Stimulated activated CD8-positive, alpha-beta memory T cell treated with anti-CD3 and anti-CD28 coated beads, Interleukin-7, amount 100 ng/mL, for 24 hours (primary cell): ENCODE measurements at regions not wholly inside any gene's neighbourhood (a gene's known extent, or its start where the extent isn't known, plus 50 kb on each side); places are given as distances from the start of the nearest gene placed in this dataset.
A peak's percentile ranks its signal among the peaks of the same experiment; 100 is the strongest.
"Not testable (repeated sequence)": the region's sequence is repeated elsewhere in the genome, so short reads cannot be mapped to it uniquely, and the experiment has no call there.

Experiments
- DNase-seq: peaks from one replicate; pipeline ENCODE4 v3.0.0-alpha.2; 2020; ENCODE audit warnings: low read depth

DNA sequence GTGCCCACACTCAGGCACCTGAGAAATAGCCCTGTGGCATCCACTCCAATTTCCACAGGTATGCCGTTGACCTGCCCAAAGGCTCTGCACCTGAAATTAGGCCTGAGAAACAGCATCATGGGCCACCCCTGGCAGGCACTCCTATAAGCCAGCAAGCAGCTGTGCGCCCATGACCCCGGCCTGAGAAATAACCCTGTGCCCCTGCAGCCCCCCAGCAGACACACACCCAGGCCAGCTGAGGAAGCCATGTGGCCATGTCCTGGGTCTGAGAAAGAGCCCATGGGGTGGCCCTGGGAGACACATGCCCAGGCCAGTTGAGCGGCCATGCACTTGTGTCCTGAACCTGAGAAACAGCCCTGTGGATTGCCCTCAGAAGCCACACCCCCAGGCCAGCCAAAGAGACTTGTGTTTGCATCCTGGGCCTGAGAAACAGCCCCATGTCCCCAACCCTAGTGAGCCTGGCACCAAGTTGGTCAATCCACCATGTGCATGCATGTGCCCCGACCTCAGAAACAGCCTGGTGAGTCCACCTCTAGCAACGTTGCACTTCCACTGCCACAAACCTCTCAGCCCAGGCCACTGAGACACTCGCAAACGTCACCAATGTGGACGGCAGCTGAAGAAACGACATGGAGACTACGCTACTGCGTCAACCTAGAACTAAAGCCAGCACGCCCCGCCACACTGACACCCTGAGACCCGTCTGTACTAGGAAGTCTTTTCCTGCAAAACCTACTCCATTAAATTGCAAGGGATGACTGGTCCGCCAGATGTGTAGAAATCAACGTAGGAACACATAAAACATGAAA lies 411.9 kb downstream of the TMEM121 start:
- DNase-seq: no peak

DNA sequence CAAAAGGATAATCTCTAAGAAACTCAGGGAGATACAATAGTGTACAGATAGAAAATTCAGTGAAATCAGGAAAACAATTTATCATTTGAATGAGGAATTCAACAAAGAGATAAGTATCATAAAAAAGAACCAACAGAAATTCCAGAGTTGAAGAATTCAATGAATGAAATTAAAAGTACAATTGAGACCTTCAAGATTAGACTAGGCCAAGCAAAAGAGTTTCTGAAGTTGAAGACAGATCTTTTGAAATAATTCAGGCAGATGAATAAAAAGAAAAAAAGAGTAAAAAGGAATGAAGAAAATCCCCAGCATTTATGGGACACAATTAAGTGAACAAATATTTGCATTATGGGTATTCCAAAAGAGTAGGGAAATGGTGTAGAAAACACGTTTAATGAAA lies 412.6 kb downstream of the TMEM121 start:
- no peak for DNase-seq

DNA sequence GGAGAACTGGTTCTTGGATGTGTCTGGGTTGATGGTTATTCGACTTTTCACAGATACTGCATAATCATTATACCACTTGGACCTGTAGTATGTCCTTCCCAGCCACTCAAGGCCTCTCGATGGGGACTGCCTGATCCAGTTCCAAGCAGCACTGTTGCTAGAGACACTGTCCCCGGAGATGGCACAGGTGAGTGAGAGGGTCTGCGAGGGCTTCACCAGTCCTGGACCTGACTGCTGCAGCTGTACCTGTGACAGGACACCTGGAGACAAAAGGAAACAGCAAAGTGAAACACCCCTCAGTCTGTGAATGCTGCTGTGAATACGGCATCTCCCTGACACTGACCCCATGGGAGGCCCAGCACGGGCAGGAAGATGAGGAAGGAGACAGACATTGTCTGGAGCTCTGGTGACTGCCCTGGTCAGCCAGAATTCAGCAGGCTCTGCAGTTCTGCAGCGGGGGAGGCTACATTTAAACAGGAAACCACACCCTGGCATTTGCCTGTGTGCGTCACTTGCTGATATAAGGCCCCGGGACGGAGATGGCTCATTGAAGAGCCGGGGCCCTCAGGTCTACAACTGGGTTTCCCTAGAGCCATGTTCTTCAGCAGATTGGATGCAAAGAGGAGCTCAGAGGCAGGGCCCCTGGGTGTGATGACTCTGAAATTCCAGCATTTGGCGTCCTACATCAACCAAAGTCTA lies 413.6 kb downstream of the TMEM121 start:
- no peak for DNase-seq

DNA sequence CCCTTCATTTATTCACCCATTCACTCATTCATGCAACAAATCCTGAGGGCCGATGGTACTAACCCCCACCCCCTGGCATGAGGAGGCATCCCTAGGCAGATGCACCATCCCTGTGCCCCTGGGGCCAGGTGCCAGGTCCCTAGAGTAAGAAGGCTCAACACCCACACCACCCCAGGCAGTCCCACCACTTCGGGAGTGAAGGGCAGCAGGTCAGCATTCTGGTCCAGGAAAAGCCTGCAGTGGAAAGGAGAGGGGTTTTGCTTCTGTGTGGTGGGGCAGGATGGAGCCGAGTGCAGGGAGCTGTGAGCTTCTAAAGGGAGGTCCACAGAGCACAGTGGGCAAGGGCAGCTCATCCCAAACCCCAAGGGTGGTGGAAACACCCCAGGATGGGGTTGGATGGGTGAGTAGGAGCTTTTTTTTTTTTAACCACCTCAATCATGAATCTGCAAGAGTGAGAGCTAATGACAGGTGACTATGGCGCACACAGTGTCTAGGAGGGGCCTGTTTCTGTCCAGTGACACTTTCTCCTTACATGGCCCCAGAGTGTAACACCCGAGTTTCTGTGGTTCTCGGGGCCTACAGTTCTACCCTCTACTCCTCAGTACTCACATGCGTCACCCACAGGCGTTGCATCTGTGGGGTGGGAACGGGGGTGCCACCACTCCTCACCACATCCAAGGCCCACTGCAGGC lies 414.3 kb downstream of the TMEM121 start:
- DNase-seq: no peak

DNA sequence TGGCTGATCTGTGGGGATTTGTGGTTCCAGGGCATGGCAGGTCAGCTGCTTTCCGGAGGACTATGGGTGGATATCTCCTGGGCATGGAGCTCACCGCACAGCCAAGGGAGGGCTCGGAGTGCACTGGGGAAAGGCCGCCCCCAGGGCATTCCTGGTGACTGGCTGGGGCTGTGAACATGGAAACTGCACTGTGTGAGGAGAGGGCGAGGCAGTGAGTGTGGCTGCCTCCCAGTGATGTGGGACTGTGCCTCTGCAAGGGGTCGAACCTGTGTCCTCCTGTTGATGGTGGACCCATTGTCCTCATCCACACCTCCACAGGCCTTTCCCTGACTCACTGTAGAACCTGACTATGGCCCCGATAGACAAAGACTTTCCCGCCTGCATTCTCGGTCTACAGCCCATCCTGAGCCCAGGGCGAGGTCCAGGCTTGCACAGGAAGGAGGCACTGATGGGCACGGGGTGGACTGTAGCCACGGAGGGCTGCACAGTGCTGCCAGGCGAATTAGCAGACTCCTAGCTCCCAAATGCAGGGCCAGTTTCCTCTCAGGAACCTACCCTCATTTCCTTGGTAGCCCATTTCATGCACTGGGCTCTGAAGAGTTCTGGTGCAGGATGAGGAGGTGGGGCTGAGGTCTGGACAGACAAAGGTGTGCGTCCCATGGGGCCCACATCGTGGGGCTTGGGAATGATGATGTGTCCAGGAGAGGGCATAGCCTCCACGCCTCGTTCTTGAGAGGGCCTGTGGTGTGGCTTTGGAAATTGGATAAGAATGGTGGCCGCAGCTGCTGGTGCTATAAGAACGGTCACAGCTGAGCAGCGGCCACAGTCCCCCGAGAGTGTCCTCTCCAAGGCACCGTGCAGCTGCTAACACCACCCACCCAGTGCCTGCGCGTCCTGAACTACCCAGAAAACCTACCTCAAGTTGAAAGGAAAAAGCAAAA lies 415.1 kb downstream of the TMEM121 start:
- no peak for DNase-seq

DNA sequence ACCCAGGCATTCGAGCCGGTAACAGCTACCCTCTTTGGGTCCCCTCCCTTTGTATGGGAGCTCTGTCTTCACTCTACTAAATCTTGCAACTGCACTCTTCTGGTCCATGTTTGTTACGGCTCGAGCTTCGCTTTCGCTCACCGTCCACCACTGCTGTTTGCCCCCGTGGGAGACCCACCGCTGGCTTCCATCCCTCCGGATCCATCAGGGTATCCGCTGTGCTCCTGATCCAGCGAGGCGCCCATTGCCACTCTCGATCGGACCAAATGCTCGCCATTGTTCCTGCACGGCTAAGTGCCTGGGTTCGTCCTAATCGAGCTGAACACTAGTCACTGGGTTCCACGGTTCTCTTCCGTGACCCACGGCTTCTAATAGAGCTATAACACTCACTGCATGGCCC lies 416.3 kb downstream of the TMEM121 start:
- not testable (repeated sequence) for DNase-seq

DNA sequence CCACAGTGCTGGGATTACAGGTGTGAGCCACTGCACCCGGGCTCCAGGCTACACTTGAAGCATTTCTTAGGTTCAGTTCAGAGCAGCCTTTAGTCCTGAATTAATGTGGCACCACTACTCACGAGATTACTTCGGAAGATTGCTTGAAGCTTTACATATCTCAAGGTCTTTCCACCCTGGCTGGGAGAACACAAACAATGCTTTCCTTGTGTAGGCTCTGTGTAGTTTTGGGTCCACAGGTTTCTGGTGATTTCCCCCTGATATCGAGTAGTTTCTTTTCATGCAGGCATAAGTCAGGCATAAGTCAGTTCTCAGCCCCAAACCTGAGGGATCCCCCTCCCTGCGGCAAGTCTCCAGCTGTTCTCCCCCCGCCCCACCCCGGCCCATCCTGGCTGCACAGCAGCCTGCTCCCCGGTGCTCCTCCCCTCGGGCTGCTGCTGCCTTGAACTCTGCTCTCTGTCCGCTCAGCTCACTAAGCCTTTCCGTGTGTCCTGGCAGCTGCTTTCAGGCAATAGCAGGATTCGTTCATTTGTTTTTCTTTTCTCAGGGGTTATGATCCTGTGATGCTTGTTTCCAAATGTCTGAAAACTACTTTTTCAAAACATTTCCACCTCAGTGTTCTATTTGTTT lies 417.7 kb downstream of the TMEM121 start:
- DNase-seq: no peak

DNA sequence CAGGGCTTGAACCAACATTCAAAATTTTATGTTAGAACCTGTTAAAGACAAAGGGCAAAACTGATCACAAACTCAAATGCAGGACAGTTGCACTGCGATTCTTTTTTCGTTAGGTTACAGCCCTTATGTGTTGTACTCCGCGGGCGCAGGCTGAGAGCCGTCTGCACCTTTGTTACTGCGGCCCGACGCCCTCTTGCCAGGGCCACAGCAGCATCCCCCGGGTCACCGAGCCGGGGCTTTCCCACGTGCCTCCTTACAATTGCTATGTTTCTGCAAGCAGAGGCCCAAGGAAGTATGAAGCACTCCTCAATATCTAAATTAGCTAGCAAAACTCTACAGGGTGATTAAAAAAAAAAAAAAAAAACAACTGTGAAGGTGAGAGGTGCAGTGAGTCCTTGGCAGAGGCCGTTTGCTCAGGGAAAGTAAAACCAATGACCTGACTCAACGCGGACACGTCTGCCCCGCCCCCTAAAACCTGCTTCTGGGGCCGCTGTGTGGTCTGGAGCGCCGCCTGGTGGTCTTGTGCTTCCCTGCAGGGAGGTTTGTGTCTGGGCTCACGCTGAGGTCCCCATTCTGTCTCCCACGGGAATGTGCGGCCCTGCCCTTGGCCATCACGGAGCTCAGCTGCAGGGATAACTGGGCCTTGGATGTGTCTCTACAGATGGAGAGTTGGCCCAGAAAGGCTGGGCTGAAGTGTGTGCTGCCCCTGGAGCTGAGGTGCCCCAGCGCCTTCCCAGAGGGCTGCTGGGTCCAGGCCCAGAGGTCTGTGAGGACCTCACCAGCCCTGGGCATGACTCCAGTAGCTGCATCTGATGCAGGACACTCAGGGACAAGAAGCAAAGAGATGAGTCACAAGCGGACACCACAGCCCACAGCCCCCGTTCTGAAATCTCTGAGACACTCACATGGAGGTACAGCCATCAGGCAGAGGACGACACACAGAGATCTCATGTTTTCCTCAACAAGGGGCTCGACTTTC lies 418.5 kb downstream of the TMEM121 start:
- DNase-seq: peak; percentile 76

DNA sequence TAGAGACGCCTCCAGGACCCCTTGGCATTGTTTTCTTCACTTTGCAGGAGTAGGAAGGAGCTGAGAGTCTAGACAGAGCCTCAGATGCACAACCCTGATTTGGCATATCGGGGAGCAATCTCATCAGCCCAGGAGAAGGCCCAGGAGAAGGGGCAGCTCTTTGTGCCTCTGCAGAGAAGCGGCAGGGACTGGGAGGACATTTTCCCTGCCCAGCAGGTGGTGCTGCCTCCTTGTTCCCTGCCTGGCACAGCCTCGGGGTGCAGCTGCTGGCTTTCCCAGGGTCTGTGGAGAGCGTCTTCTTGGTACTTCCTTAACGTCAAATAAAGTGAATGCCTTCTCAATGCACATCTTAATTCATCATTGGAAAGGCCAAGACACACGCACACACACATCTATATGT lies 419.5 kb downstream of the TMEM121 start:
- no peak for DNase-seq

DNA sequence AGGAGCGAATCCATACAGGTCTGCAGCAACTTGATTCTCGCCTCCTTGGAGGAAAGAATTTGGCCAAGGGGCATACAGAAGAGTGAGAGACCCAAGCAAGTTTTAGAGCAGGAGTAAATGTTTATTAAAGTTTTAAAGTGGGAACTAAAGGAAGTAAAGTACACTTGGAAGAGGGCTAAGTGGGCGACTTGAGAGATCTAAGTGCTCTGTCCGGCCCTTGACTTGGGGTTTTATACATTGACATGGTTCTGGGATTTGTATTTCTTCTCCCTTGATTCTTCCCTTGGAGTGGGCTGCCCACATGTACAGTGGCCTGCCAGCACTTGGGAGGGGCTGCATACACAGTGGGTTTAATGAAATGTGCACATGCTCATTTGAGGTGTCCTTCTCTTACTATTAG lies 421.2 kb downstream of the TMEM121 start:
- DNase-seq: no peak

DNA sequence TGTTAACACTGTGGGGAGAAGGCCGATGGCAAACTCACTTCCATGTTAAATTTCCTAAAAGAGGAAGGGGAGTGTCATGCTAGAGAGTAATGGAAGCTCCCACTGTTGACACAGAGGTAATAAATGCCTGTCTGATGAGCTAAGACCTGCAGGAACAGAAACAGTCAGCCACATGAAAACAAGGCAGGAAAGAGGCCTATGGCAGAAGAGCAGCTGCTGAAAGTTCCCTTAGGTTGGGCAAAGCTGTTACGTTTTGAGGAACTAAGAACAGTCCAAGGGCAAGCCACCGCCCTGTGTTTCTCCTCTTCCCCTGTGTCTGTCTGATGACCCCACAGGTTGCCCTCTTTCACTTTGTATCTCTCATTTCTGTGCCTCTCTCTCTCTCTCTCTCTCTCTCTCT lies 422.6 kb downstream of the TMEM121 start:
- not testable (repeated sequence) for DNase-seq

DNA sequence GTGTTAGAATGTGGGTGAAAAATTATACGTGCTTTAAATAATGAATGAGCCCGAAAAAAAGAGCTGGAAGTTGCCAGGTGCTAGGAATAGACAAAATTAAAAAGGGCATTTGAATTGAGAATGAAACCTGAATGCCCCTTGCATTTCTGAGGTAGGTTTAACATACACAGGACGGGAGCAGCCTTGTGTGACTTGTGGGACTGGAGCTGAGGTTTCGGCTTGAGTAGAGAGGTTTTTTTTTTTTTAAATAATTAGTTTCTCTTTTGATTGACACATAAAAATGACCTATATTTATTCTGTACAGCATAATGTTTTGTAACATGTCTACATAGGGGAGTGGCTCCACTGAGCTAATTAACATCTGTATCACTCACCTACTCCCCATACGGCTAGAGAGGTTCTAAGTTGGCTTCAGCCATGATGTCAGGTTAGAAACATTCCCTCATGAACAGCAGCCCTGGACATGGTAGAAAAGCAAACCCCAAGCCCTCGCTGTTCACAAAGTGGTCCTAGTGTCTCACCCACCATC lies 424.0 kb downstream of the TMEM121 start:
- not testable (repeated sequence) for DNase-seq

DNA sequence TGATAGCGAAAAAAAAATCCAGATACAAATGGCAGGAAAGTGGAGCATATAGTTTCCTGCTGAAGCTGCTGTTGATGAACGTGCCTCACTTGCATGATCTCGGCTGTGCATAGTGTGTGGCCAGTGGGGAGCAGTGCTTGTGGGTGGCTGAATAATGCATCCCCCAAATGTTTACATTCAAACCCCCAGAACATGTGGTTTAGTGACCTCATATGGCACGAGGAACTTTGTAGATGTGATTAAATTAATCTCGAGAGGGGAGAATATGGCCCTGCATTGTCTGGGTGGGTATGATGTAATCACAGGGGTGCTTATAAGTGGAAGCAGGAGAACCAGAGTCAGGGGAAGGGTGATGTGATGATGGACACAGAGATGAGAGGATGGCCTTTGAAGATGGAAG lies 425.0 kb downstream of the TMEM121 start:
- no peak for DNase-seq

DNA sequence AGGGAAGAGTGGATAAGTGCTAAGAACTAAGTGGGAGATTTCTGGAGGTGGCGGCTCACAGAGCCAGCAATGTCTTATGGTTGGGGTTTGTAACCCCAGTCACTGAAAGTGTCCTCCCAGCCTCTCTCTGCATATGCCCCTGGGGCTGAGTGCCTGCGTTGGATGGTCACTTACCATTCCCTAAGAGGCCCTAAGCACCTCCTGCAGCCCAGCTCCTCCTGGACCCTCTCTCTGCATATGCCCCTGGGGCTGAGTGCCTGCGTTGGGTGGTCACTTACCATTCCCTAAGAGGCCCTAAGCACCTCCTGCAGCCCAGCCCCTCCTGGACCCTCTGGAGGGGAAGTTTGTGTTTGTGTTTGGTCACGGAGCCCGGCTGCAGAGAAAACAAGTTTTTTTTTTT lies 425.8 kb downstream of the TMEM121 start:
- DNase-seq: no peak

DNA sequence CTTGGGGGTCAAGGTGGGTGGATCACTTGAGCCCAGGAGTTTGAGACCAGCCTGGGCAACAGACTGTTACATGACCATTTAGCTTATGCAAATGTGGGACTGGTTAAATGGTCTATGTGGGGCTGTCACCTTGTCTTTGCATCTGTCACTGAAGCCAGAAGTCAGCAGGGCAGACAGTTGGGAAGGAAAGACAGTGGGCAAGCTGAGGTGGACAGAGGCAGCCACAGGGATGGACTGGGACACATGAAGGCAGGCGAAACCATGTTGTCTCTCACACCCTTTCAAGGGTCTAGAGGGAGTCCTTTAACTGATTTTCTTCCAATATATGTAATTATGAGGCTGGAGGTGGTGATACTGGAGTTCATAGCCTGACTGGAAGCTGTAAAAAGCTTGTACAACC lies 426.4 kb downstream of the TMEM121 start:
- no peak for DNase-seq

DNA sequence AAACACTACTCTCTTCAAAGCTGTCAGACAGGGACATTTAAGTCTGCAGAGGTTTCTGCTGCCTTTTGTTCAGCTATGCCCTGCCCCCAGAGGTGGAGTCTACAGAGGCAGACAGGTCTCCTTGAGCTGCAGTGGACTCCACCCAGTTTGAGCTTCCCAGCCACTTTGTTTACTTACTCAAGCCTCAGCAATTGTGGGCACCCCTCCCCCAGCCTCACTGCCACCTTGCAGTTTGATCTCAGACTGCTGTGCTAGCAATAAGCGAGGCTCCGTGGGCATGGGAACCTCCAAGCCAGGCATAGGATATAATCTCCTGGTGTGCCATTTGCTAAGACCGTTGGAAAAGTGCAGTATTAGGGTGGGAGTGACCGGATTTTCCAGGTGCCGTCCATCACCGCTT lies 435.2 kb downstream of the TMEM121 start:
- not testable (repeated sequence) for DNase-seq

DNA sequence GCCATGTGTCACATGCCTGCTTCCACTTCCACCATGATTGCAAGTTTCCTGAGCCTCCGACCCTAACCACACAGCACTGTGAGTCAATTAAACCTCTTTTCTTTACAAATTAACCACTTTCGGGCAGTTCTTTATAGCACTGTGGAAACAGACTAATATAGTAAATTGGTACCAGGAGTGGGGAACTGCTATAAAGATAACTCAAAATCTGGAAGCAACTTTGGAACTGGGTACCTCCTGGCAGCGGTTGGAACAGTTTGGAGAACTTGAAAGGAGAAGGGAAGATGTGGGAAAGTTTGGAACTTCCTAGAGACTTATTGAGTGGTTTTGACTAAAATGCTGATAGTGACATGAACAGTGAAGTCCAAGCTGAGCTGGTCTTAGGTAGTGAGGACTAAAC lies 436.1 kb downstream of the TMEM121 start:
- DNase-seq: no peak

DNA sequence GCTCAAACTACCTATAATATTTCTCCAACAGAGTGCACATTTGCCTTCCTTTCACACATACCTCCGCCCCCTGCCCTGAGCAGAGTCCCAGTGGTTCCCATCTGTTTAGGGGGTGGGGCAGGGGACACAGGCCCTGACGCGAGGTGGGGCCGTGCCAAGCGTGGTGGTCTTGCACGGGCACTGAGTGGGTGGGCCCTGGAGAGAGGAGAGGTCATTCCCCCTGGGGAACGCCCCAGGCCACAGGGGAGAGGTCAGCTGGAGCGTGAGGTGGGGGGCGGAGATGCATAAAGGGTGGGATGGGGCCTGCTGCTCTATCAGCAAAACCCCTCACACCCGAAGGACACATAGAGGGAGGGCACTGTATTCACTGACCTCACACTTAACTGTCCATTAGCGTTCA lies 441.9 kb downstream of the TMEM121 start:
- no peak for DNase-seq

DNA sequence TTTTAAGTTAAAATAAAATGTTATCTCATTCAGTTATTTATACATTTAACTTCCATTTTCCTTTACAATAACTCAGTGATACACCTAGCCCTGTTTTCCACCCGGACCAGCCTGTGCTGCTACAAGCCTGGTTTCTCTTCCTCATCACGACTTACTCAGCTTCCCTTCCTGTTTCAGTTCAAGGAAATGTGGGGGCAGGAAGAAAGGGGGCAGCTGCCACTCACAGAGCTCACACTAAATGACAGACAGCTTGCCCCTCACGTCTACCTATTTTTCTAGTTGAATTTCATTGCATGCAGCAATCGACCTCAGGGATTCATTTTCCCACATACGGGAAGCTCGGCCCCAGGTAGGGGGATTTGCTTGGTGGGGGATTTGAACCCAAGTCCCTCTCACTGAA lies 442.6 kb downstream of the TMEM121 start:
- not testable (repeated sequence) for DNase-seq

DNA sequence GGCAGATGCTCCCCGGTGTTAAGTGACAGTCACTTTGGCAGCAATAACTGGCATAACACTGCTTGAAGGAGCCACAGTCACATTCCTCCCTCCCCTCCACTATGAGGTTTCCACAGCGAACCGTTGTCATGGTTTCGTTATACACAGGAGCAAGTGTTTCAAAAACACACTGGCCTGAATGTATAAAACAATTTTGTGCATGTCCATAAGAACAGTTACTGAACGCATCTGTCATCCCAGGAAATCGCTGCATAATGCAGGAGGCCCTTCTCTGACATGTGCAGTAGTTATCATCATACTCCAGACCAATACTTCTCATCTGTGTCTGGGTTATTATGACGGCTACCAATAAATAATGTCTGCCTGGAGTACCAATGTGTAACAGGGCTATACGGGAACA lies 444.4 kb downstream of the TMEM121 start:
- not testable (repeated sequence) for DNase-seq
